ENCODE measurements at regions not wholly inside any gene's neighbourhood (a gene's known extent, or its start where the extent isn't known, plus 50 kb on each side); places are given as distances from the start of the nearest gene placed in this dataset.
A peak's percentile ranks its signal among the peaks of the same experiment; 100 is the strongest.

DNA sequence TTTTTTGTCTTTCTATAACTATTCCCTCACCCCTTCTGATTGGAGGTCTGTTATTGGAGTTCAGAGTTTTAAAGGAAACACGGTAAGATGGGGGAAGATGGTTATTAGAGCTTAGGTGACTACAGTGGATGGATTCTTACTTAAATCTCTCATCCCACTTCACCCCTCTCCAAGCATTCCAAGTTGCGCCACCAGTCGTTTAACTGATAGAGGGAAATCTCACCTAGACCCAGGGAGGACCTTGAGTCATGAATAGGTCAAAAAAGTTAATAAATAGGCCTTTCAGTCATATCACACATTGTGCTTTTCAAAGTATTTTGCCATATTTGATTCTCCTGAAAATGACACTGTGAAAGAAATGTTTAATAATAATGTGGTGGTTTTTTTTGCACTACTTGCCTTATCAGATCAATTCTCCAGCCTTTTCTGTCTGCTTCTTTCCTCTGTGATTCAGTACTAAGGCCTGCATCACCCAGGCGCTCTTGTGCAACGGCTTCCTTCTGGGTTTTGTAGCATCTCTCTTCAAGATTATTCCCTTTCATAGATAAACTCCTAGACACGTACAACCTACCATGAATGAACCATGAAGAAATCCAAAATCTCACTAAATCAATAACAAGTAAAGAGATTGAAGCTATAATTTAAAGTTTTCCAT lies 100.4 kb upstream of the TGFBR2 start:
- H3K27ac ChIP-seq (ENCODE audit: low read depth, low read length): no peak overlapping the region
- WGBS, 3 donors: 89 to 93% (median 90%) methylated on average over 6 of the region's 6 CpGs

DNA sequence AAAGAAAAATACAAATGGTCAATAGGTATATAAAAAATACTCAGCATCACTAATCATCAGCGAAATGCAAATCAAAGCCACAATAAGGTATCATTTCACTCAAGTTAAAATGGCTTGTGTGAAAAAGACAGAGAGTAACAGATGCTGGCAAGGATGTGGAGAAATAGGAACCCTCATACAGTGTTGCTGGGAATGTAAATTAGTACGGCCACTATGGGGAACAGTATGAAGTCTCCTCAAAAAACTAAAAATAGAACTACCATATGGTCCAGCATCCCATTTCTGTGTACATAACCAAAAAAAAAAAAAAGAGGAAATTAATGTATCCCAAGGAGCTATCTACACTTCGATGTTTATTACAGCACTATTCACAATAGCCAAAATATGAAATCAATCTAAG lies 98.1 kb upstream of the TGFBR2 start:
- WGBS, 3 donors: 88 to 95% (median 91%) methylated on average over 3 of the region's 3 CpGs
- no peak overlapping the region for H3K27ac ChIP-seq (ENCODE audit: low read depth, low read length)

DNA sequence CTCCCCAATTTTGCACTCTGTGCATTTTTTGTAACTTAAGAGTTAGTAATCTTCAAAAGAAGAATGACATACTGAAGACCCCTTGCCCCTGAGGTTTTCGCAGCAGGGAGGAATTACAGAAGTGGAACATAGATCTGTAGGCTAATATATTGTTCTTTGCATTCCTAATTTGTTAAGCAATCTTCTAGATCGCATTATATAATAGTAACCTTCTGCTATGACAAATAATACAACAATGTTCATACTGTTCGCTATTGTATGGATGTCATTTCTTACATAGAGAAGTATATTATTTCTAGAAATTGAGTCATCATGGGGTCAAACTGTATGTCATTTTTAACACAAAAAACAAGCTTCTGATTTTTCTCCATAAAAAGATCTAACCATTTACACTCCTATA lies 95.8 kb upstream of the TGFBR2 start:
- 95 to 98% (median 96%) methylated on average over 3 of the region's 3 CpGs for WGBS, 3 donors
- no peak overlapping the region for H3K27ac ChIP-seq (ENCODE audit: low read depth, low read length)

DNA sequence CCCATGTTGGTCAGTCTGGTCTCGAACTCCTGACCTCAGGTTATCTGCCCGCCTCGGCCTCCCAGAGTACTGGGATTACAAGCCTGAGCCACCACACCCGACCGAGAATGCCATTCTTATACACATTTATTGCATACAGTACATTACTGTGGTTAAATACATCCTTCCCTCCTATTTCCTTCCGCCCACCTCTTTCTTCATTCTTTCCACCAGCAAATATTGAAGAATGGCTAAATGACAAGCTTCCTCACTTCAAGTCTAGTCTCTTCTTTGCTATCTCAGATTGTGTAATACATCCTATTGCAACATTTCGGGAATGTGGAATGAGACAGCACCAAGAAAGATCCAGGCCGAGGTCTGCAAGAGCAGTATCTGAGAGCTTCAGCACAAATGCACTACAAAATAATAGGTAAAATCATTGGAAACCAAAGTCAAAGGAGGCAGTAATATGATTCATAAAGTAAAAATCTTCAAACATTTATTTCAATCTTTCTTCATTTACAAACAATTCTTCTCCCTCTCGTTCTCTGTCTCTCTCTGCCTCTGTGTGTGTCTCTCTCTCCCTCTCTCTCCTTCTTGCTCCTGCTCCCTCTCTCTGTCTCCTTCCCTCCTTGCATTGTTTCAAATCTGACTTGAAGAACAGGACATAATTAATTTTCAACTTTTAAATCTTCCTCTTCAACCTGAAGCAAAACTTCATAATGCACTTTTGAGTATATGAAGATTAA lies 94.7 kb upstream of the TGFBR2 start:
- H3K27ac ChIP-seq (ENCODE audit: low read depth, low read length): no peak overlapping the region
- 29 to 84% (median 50%) methylated on average over 9 of the region's 9 CpGs for WGBS, 3 donors

DNA sequence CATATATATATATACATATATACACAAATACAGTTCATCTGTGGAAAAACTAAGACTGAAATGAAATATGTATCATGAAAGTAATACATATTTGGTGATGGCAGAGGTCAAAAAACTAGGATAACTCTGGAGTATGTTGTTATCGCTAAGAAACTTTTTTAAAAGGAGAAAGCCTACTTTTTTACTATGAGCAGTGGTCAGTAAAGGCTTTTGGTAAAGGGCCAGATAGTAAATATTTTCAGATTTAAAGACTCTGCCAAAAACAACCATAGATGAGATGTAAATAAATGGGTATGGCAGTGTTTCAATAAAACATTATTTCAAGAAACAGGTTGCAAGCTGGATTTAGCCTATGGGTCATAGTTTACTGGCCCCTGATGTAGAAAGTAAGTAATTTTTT lies 93.8 kb upstream of the TGFBR2 start:
- WGBS, 3 donors: 0 to 92% (median 47%) methylated on average over 1 of the region's 1 CpG
- H3K27ac ChIP-seq (ENCODE audit: low read depth, low read length): no peak overlapping the region

DNA sequence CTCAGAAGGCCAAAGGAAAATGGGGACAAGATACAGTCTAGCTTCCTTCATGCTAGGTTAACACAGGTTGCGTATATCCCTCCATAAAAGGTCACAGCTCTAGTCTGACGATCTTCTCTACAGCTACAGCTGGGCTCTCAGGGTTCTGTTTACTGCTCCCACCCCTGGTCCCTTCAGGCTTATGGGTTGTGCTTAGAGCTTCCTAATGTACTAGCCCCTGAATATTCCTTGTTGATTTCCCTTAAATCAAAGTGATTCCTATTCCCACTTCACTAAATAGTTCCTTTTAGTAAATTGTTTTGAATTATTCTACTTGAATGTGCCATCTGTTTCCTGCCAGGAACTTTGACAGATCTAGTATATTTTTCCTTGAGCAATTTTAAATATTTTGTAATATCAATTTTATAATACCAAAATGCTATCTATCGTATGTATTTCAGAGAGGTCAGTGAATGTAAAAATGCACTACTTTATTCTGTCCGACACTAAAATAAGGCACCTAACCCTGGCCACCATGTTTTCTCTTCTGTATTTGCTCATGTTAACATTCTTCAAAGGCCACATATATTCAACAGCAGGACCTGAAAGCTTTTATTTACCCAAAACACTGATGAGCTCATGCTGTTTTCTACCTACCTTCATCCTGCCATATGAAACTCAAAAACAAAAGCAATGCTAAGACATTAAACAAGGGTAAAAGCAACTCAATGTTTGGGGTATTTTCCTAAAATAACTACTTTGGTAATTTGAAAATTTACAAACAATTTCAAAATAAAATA lies 92.8 kb upstream of the TGFBR2 start:
- H3K27ac ChIP-seq (ENCODE audit: low read depth, low read length): no peak overlapping the region
- 80 to 96% (median 89%) methylated on average over 4 of the region's 4 CpGs for WGBS, 3 donors

DNA sequence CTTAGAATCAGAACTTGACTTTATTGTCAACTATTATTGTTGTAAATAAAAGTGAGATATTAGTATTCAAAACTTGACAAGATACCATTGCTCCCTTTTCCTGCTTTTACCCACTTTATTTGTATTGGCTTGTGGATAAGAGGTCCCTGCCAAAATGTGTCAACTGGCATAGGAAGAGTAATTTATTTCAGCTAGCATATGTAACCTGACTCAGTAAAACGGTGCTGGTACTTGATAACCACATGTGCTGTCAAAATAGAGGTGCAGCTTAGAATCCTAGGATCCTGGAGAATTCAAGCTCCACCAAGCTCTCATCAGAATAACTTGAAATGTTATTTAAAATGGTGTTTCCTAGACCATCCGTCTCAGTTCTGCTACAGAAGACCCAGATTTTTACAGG lies 90.2 kb upstream of the TGFBR2 start:
- 48 to 63% (median 52%) methylated on average over 2 of the region's 2 CpGs for WGBS, 3 donors
- no peak overlapping the region for H3K27ac ChIP-seq (ENCODE audit: low read depth, low read length)

DNA sequence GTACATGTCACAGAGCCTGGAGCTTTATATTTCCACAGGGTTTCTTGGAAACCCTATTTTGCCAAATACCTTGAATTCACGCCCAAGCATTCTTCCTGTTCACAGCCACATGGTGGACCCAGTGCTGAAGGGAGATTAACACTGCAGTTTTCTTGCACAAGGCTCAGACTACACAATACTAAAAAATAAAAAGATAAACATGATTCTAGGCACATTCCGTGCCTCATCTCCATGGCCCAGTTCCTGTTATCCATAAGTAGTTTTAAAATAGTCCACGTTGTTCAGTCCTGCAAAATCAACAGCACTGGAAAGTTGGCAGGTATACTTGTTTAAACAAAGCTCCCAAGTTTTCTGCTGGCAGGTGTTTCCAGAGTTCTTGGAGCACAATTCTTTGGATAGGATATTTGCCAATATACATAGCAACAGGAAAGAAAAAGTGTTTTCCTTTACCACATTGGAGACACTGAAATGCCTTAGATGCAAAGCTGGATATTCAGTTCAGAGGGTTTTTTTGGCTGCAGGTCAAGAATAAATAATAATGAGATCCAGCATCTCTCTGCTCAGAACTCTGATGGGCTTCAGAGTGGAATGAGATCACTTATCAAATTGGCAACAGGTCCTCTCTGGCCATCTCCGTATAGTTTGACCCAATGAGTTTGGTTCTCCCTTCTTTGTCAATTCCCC lies 88.1 kb upstream of the TGFBR2 start:
- 15 to 46% (median 39%) methylated on average over 4 of the region's 4 CpGs for WGBS, 3 donors
- H3K27ac ChIP-seq (ENCODE audit: low read depth, low read length): peak overlapping the region; percentile 29

DNA sequence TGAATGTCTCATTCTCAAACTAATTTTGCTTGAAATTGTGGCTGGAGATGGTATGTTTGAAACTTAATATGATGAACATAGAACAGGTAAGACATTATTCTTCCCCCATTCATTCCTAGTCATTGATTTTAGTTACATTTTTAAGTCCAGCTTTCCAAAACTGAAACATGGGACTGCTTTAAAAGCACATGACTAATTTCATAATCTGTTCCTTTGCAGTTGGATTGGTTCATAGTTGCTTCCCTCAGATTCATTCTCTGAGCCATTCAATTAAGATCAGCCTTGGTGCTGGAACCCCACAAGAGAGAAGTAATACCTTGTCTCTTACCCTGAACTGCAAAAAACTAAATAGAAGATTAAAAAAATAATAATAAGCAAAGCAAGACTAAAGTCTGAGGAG lies 87.5 kb upstream of the TGFBR2 start:
- no peak overlapping the region for H3K27ac ChIP-seq (ENCODE audit: low read depth, low read length)

DNA sequence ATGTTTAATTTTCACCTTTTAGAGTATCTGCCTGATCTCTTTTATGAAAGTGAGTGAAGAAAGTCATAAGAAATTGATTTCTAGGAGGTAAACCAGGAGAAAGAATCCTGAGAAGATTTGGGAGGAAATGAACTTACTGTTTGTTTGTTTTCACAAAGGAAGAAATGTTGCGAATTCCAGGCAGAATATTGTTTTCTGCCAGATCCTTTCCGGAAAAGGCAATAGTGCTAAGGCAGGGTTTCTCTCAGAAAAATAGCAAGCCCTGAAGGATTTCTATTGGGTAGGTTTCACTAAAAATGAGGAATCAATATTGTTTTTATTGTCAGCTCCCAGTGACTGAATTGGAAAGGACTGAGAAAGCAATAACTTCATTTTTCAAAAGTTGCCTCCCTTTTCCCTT lies 85.7 kb upstream of the TGFBR2 start:
- no peak overlapping the region for H3K27ac ChIP-seq (ENCODE audit: low read depth, low read length)
- 45 to 77% (median 48%) methylated on average over 2 of the region's 2 CpGs for WGBS, 3 donors

DNA sequence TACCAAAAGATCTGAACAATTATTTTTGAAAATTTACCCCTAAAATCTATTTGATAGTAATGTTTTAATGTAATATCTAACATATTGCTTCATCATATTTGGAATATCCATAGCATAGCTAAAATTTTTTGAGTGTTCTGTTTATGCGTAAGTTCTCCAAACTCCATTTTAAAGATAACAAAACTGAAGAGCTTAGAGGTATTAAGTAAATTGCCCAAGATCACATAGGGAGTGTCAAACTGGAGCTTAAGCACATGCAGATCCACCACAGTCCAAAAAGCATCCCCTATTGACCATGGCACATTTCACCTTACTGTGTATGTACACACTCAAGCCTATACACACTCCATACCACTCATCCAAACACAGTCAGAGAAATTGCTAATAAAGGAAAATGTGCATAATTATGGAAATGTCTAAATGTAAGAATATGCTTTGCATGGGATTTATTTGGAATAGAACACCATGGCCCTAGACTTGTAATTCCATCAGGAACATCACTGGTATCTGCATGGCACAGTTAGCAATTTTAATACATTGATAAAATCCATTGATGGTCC lies 85.2 kb upstream of the TGFBR2 start:
- no peak overlapping the region for H3K27ac ChIP-seq (ENCODE audit: low read depth, low read length)
- 88 to 98% (median 95%) methylated on average over 1 of the region's 1 CpG for WGBS, 3 donors

DNA sequence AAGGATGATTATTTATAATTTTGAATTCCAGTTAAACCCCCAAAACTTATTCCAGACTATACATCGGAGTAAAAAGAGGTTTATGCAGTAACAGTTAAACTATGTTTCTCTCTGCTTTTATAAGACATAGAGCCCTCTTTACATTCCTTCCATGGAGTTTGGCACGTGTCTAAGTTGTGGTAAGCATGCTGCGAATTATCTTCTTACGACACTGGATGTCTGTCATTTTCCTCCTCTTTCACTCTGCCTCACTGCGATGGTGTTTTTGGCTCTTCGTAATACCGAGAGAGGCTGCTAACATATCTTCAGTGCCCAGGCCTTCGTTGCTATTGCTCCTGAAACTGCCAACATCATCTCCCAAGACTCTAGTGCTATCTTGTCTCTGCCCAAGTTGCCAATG lies 83.9 kb upstream of the TGFBR2 start:
- no peak overlapping the region for H3K27ac ChIP-seq (ENCODE audit: low read depth, low read length)
- 89 to 96% (median 90%) methylated on average over 8 of the region's 8 CpGs for WGBS, 3 donors

DNA sequence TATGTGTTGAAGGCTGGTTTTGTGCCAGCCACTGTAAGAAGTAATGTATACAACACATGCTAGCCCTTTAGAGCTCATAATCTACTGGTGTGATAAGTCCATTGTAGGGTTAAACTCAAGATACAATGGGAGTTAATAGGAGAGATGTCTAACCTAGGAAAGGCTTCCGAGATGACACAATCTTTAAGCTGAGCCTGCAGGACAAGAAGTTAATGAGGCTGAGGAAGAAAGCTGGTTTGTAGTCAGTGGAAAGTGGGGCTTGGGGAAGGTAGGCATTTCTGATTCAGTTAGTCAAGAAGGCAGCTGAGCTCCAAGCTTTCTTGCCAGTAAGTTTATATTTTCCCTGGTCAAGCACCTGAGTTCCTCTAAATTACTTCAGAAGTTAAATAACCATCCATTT lies 83.0 kb upstream of the TGFBR2 start:
- 90 to 97% (median 97%) methylated on average over 1 of the region's 1 CpG for WGBS, 3 donors
- no peak overlapping the region for H3K27ac ChIP-seq (ENCODE audit: low read depth, low read length)

DNA sequence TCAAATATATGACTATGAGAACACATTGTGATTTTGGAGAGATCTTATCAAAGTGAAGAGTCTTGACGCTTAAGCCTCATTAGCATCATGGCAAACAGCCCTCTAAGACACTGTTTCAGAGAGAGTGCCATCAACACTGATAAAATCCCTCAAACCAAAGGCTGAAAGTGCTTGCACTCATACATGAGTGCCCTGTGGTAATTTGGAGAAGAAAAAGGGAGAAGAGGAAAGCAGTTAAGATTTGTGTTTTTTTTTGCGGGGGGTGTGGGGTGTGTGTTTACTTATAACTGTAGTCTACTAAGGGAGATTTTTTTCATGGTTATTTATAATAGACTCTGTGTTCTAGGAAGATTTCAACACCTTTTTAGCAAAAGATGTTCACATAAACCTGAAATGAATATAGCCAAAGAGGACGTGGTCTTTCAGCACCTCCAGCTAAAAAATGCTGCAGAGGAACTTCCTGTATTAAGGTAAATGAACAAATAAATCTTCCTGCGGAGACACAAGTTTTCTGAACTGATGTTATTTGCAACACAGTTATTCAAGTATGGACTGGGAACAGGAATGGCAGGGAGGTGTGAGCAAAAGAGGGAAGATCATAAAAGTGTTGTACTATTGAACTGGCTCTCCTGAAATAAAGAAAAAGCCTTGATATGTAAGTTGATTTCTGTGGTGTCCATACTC lies 81.9 kb upstream of the TGFBR2 start:
- H3K27ac ChIP-seq (ENCODE audit: low read depth, low read length): no peak overlapping the region
- 71 to 77% (median 75%) methylated on average over 4 of the region's 4 CpGs for WGBS, 3 donors

DNA sequence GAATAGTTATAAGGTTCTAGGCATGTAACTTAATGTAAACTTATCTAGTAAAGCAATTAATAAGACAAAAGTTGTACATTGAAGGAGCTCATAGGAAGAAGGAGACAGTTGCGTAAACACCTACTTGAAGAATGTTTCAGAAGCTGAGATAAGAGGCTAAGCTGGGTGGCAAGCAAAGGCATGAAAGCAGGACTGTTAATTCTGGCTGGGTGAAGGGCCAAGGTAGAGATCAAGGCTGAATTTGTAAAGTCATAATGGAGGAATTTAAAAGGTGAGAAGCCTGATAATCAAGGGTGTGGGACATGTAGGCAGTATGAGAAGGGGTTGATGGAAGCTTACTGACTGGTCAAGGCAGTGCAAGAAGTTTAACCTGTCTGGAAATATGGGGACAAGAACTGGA lies 80.4 kb upstream of the TGFBR2 start:
- 78 to 92% (median 89%) methylated on average over 1 of the region's 1 CpG for WGBS, 3 donors
- no peak overlapping the region for H3K27ac ChIP-seq (ENCODE audit: low read depth, low read length)

DNA sequence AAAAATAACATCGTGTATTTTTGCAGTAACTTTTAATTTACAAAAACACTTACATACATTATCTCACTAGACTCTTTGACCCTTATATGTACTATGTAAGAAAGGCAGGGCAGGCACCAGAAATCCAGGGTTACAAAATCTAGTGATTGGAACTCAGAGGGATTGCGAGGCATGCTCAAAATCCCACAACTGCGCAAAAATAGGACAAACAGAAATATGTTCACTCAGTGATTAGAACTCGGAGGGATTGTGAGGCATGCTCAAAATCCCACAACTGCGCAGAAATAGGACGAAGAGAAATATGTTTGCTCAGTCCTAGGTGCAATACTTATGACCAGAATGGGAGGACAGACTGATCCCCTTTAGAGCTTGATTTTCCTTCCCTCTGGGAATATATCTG lies 79.2 kb upstream of the TGFBR2 start:
- WGBS, 3 donors: 93 to 98% (median 96%) methylated on average over 6 of the region's 6 CpGs
- no peak overlapping the region for H3K27ac ChIP-seq (ENCODE audit: low read depth, low read length)

DNA sequence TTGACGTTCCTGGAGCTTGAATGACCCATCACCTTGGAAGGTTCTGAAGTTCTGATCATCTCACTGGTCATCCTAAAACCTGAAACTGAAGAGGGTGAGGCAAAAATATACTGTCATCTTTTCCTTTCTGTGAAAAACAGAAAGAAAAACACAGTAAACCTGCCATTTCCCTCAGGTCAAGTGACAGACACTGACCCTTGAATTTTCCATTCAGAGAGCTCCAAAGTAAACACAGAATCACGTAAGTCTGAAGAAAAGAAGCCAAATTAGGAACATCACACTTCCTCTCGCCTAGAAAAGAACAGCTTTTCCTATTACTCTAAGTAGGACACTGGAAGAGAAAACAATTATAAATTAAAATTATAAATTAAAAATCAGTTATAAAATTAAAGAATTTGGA lies 78.7 kb upstream of the TGFBR2 start:
- no peak overlapping the region for H3K27ac ChIP-seq (ENCODE audit: low read depth, low read length)
- 72 to 80% (median 76%) methylated on average over 3 of the region's 3 CpGs for WGBS, 3 donors

DNA sequence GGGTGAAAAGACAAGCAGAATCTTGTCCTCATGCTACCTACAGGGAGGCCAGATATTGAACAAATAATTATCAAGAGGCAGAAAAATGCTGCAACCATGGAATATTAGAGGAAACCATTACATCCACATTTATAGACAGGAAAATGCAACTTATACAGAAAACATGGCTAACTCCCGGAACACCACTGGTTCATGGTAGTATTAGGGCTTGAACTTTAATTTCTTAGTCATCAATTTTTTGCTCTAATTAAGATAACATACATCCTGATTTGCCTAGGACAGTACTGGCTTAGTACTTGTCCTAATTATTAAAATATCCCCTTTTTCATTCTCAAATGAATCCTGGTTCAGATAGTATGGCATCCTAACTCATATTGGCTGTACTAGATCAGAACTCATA lies 76.3 kb upstream of the TGFBR2 start:
- 93 to 100% (median 99%) methylated on average over 1 of the region's 1 CpG for WGBS, 3 donors
- no peak overlapping the region for H3K27ac ChIP-seq (ENCODE audit: low read depth, low read length)

Measured in adipose tissue (tissue), 3 donors.